Testis (tissue), 2 donors: ENCODE measurements at regions not wholly inside any gene's neighbourhood (a gene's known extent, or its start where the extent isn't known, plus 50 kb on each side); places are given as distances from the start of the nearest gene placed in this dataset.
"Not testable (repeated sequence)": the region's sequence is repeated elsewhere in the genome, so short reads cannot be mapped to it uniquely, and the experiment has no call there.

Experiments used
- DNase-seq: peaks from one replicate; pipeline ENCODE4 v3.0.0-alpha.2; 2019
- H3K27ac ChIP-seq, 2 donors: fragments of 200-600 bp; sonication (generic); one replicate each; pipeline ENCODE4 v1.5.1; 2019
- H3K27me3 ChIP-seq: fragments of 200-600 bp; sonication (generic); one replicate; pipeline ENCODE4 v1.5.1; 2019
- H3K36me3 ChIP-seq: fragments of 200-600 bp; sonication (generic); one replicate; pipeline ENCODE4 v1.5.1; 2017; ENCODE audit warnings: low read depth; ENCODE audit errors: missing control alignments
- H3K4me1 ChIP-seq: fragments of 200-600 bp; sonication (generic); one replicate; pipeline ENCODE4 v1.5.1; 2019
- H3K4me3 ChIP-seq, 2 donors: fragments of 200-600 bp; sonication (generic); one replicate each; pipeline ENCODE4 v1.5.1; 2017 to 2019
- H3K9me3 ChIP-seq: fragments of 200-600 bp; sonication (generic); one replicate; pipeline ENCODE4 v1.5.1; 2017
- CTCF ChIP-seq, 3 experiments: fragments of 450-650 bp in 2 of 3; fragments of 200-600 bp in 1 of 3; sonication (generic) in 1 of 3; IDR thresholded peaks; one replicate each; pipeline ENCODE4 v1.5.1; 2016 to 2019; ENCODE audit warnings: antibody characterized with exemption in 3 of 3, mild to moderate bottlenecking in 2 of 3, moderate library complexity in 1 of 3
- POLR2A ChIP-seq: fragments of 450-650 bp; IDR thresholded peaks from one replicate; pipeline ENCODE4 v1.6.1; 2017; ENCODE audit warnings: antibody characterized with exemption, mild to moderate bottlenecking, moderate library complexity
- WGBS, 2 donors: methylation state at CpG; one replicate each; pipeline ENCODE4 v1.1.5; 2018; 5-methylcytosine and 5-hydroxymethylcytosine counted together
- intact Hi-C: fragments of 100-400 bp; cut with DNase I; formaldehyde crosslinking; loops from one replicate; pipeline ENCODE4 v1.15.1; 2023; ENCODE audit warnings: low total_unique reads

- Histone ChIP-seq H3K27ac (no peak overlapping the region), H3K27me3 (no peaks in the 10 kb centered on the region), H3K9me3 (no peaks in the 10 kb centered on the region), H3K4me3 (no peak overlapping the region), H3K4me1 (no peaks in the 10 kb centered on the region), H3K36me3 (no peaks in the 10 kb centered on the region)
- TF ChIP-seq CTCF (IDR thresholded peaks at IDR 0.05) (no peak), POLR2A (no peak)
- no peak for DNase-seq
- intact Hi-C loops: no loop called here
Measured at GRCh38 chr6:86118271-86118670, 475.6 kb upstream of the SYNCRIP start.

DNA sequence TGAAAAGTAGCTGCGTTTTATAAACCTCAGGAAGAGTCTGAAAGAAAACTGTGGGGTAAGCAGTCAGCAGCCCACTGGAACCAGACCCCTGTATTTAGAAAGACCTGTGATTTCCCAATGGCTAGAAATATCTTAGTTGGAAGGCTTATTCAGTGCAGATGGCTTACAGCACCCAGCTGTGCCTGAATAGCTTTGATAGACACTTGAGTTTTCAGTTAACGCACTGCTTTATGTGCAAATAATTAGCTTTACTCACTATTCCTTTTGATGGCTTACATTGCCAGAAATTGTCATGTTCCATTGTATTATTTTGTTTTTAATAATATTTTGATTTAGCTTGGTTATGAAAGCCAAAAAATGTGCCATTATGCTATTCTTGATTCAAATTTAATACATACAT, 465.3 kb upstream of the SYNCRIP start:
- TF ChIP-seq CTCF (IDR thresholded peaks at IDR 0.05) (no peak), POLR2A (no peak)
- no peaks in the 10 kb centered on the region for H3K36me3 ChIP-seq
- no peaks in the 10 kb centered on the region for H3K27me3 ChIP-seq
- no peak overlapping the region for H3K4me3 ChIP-seq
- no peaks in the 10 kb centered on the region for H3K4me1 ChIP-seq
- no peak for DNase-seq
- WGBS, 2 donors: 80 to 84% methylated on average over 2 of the region's 2 CpGs
- H3K9me3 ChIP-seq: no peaks in the 10 kb centered on the region
- intact Hi-C loops: no loop called here
- H3K27ac ChIP-seq: no peak overlapping the region

DNA sequence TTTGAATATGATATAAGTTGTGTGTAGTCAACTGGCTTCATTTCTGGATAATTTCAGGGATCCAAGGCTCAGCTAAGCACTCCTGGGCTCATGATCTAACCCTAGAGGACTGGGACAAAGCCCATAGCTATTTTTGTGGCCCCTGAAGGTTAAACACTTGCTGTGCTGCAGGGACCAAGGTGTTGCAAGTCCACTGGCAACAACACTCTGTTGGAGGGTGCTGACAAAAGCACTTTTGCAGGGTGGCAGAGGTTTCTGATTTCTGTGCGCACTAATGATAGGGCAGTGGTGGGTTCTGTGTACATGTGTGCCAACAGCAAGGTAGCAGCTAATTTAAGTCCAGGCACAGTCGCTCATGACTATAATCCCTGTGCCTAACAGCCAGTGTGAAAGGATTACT, 445.3 kb upstream of the SYNCRIP start:
- Histone ChIP-seq H3K36me3 (no peaks in the 10 kb centered on the region), H3K4me1 (no peaks in the 10 kb centered on the region), H3K9me3 (no peaks in the 10 kb centered on the region), H3K27ac (no peak overlapping the region), H3K4me3 (no peak overlapping the region), H3K27me3 (no peaks in the 10 kb centered on the region)
- TF ChIP-seq CTCF (IDR thresholded peaks at IDR 0.05) (no peak), POLR2A (no peak)
- no peak for DNase-seq
- 76 to 77% methylated on average over 2 of the region's 2 CpGs for WGBS, 2 donors
- intact Hi-C loops: no loop called here

DNA sequence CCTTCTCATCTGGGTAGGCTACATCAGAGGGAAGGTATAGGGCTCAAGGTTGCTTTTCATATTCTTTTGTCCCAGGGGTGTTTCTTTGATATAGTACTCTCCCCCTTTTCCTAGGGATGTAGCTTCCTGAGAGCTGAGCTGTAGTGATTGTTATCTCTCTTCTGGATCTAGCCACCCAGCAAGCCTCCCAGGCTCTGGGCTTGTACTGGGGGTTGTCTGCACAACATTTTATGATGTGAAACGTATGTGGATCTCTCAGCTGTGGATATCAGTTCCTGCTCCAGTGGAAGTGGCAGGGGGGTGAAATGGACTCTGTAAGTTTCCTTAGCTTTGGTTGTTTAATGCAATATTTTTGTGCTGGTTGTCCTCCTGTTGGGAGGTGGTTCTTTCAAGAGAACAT, 437.3 kb upstream of the SYNCRIP start:
- Histone ChIP-seq H3K4me3 (no peak overlapping the region), H3K4me1 (no peaks in the 10 kb centered on the region), H3K9me3 (no peaks in the 10 kb centered on the region), H3K27me3 (no peaks in the 10 kb centered on the region), H3K36me3 (no peaks in the 10 kb centered on the region), H3K27ac (no peak overlapping the region)
- intact Hi-C loops: no loop called here
- 50 to 62% methylated on average over 1 of the region's 1 CpG for WGBS, 2 donors
- no peak for TF ChIP-seq CTCF (IDR thresholded peaks at IDR 0.05)
- no peak for TF ChIP-seq POLR2A
- no peak for DNase-seq

GRCh38 chr6:86070151-86070550, 427.5 kb upstream of the SYNCRIP start:
- no peak for DNase-seq
- Histone ChIP-seq H3K9me3 (no peaks in the 10 kb centered on the region), H3K4me3 (no peak overlapping the region), H3K27ac (no peak overlapping the region), H3K27me3 (no peaks in the 10 kb centered on the region), H3K36me3 (no peaks in the 10 kb centered on the region), H3K4me1 (no peaks in the 10 kb centered on the region)
- intact Hi-C loops: no loop called here
- TF ChIP-seq CTCF (IDR thresholded peaks at IDR 0.05) (no peak), POLR2A (no peak)

GRCh38 chr6:86065002-86065401, 422.3 kb upstream of the SYNCRIP start:
- H3K27ac ChIP-seq, DNase-seq, H3K9me3 ChIP-seq, H3K4me1 ChIP-seq, intact Hi-C loops, H3K36me3 ChIP-seq, H3K27me3 ChIP-seq, H3K4me3 ChIP-seq: not testable (repeated sequence)
- 75% methylated on average over 3 of the region's 3 CpGs; no CpG with 5 or more reads in 1 of the 2 donors for WGBS, 2 donors

- H3K9me3 ChIP-seq, DNase-seq, H3K27ac ChIP-seq, H3K4me1 ChIP-seq, intact Hi-C loops, H3K4me3 ChIP-seq, H3K27me3 ChIP-seq, H3K36me3 ChIP-seq: not testable (repeated sequence)
- WGBS, 2 donors: 72 to 74% methylated on average over 12 to 18 of the region's 18 CpGs
Measured at GRCh38 chr6:86057293-86057980, 414.8 kb upstream of the SYNCRIP start.
